Ovary (tissue), 7 donors: ENCODE measurements at regions not wholly inside any gene's neighbourhood (a gene's known extent, or its start where the extent isn't known, plus 50 kb on each side); places are given as distances from the start of the nearest gene placed in this dataset.

Experiments
- DNase-seq, 5 donors: peaks; one replicate each; pipeline ENCODE4 v3.0.0-alpha.2; 2019 to 2020
- H3K27ac ChIP-seq, 2 donors: fragments of 200-600 bp; one replicate each; pipeline versions ENCODE4 v1.5.1 to v1.8.0; 2019 to 2022
- H3K27me3 ChIP-seq: fragments of 200-600 bp; one replicate; pipeline ENCODE4 v1.8.0; 2022
- H3K36me3 ChIP-seq: fragments of 200-600 bp; sonication (generic); one replicate; pipeline ENCODE4 v1.5.1; 2019
- H3K4me1 ChIP-seq: one replicate; pipeline ENCODE4 v1.8.1; 2013; ENCODE audit warnings: mild to moderate bottlenecking, moderate library complexity; ENCODE audit not compliant: insufficient read depth
- H3K4me3 ChIP-seq: fragments of 200-600 bp; sonication (generic); one replicate; pipeline ENCODE4 v1.5.1; 2017
- H3K9me3 ChIP-seq, 2 donors: fragments of 200-600 bp in 1 of 2; sonication (generic) in 1 of 2; one replicate each; pipeline versions ENCODE4 v1.5.1 to v1.8.1; 2013 to 2019; ENCODE audit warnings: mild to moderate bottlenecking in 1 of 2, moderate library complexity in 1 of 2
- EP300 ChIP-seq: sonication (generic); formaldehyde crosslinking; IDR thresholded peaks from one replicate; pipeline ENCODE4 v1.6.1; 2017; ENCODE audit warnings: antibody characterized with exemption
- POLR2A ChIP-seq: fragments of 450-650 bp; IDR thresholded peaks from one replicate; pipeline ENCODE4 v1.6.1; 2017; ENCODE audit warnings: antibody characterized with exemption, mild to moderate bottlenecking, moderate library complexity
- WGBS, 3 donors: extraction: QIAGEN DNeasy Blood & Tissue Kit in 1 of 3; methylation state at CpG; one replicate each; pipeline versions ENCODE4 v1.1.5 to v1.1.7; 2013 to 2017; 5-methylcytosine and 5-hydroxymethylcytosine counted together
- intact Hi-C, 4 donors: fragments of 100-400 bp; cut with DNase I; formaldehyde crosslinking; loops; one replicate each; pipeline versions ENCODE4 v1.11.0 to v1.15.1; 2022 to 2023
- TF ChIP-seq, protein P1 (sequence below), 3 donors: fragments of 450-650 bp in 2 of 3; fragments of 200-600 bp in 1 of 3; IDR thresholded peaks; one replicate each; pipeline versions ENCODE4 v1.5.1 to v1.8.0; 2016 to 2022; ENCODE audit warnings: antibody characterized with exemption in 3 of 3, mild to moderate bottlenecking in 1 of 3
- donor health status: DM: no; HTN: no; CAD: no; lungs with moderate emphysema.
- donor health status: DM: no; HTN: no; CAD: no.
- donor health status: Bipolar disorder and iron deficiency.
- donor health status: DM: no; HTN: no; CAD: no.
- donor health status: DM: yes; HTN: yes; CAD: no.

DNA sequence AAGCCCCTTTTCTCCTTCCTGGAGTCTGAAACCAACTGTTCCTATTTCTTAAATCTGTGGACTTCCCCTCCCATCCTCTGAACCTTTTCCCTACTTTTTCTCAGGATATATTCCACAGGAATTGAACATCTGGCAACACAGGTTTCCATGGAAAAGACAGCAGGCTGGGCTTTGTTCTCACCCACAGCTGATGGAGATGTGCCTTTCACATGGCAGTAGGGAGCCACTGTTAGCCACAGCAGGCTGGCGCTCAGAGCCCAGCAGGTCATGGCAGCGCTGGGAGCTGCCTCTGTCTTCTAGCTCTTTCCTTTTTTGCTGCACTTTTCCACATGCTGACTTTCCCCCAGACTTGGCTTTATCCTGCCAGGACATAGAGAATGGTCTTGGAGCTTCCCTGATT is 116.4 kb upstream of the NLRP1 start:
- WGBS, 3 donors: 57 to 69% (median 60%) methylated on average over 2 of the region's 2 CpGs
- Histone ChIP-seq H3K27ac (no peak overlapping the region), H3K27me3 (no peaks in the 10 kb centered on the region), H3K4me3 (no peak overlapping the region), H3K4me1 (no peaks in the 10 kb centered on the region), H3K36me3 (no peaks in the 10 kb centered on the region), H3K9me3 (no peaks in the 10 kb centered on the region)
- no peak for TF ChIP-seq POLR2A
- no peak for TF ChIP-seq EP300
- TF ChIP-seq, protein P1, sequence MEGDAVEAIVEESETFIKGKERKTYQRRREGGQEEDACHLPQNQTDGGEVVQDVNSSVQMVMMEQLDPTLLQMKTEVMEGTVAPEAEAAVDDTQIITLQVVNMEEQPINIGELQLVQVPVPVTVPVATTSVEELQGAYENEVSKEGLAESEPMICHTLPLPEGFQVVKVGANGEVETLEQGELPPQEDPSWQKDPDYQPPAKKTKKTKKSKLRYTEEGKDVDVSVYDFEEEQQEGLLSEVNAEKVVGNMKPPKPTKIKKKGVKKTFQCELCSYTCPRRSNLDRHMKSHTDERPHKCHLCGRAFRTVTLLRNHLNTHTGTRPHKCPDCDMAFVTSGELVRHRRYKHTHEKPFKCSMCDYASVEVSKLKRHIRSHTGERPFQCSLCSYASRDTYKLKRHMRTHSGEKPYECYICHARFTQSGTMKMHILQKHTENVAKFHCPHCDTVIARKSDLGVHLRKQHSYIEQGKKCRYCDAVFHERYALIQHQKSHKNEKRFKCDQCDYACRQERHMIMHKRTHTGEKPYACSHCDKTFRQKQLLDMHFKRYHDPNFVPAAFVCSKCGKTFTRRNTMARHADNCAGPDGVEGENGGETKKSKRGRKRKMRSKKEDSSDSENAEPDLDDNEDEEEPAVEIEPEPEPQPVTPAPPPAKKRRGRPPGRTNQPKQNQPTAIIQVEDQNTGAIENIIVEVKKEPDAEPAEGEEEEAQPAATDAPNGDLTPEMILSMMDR (IDR thresholded peaks at IDR 0.05): no peak
- no peak for DNase-seq
- intact Hi-C loops: no loop called here

DNA sequence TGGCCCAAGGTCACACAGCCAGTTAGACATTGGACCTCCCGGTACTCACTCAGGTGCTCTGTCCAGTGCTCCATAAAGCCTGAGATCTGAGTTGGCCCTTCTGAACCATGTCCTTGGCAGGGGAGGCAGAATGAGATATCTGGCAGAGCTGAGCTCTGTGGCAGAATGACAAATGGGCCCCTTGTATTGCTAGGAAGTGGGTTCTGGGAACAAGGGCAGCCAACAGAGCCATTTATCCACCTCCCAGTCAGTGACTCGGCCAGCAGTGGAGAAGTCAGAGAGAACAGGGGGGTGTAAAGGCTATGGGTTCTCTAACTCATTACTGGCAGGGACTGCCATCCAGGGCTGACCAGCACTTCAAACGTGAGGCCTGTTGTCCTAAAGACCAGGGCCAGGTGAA is 117.1 kb upstream of the NLRP1 start:
- TF ChIP-seq EP300 (no peak), POLR2A (no peak)
- TF ChIP-seq, protein P1 (IDR thresholded peaks at IDR 0.05): no peak
- Histone ChIP-seq H3K4me1 (no peaks in the 10 kb centered on the region), H3K4me3 (no peak overlapping the region), H3K9me3 (no peaks in the 10 kb centered on the region), H3K27me3 (no peaks in the 10 kb centered on the region), H3K27ac (no peak overlapping the region), H3K36me3 (no peaks in the 10 kb centered on the region)
- intact Hi-C loops: no loop called here
- 47 to 57% (median 49%) methylated on average over 3 of the region's 3 CpGs for WGBS, 3 donors
- no peak for DNase-seq

DNA sequence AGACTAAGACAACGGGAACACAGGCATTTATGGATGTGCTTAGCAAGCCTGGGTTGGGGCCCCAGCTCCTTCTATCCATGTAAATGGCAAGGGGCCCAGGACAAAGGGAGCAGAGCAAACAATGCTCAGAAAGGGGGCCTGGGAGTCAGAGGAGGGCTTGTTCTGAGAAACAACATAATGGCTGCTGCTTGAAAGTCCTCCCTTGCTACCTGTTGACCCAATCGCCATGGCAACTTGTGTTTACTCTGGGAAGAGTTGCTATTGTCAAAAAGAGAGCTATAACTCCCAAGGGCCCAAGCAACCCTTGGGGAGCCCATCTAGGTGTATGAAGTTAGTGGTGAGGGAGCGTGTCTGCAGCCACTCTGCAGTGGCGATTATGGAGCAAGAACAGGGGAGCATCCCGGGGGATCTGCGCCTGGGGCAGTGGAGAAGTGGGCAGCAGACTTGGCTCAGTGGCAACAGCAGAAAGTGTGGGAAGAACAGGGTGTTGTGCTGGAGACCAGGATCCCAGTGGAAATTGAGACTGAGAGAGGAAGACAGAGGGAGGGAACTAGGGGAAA is 118.7 kb upstream of the NLRP1 start:
- H3K27ac ChIP-seq: no peak overlapping the region
- no peaks in the 10 kb centered on the region for H3K4me1 ChIP-seq
- TF ChIP-seq POLR2A: no peak
- TF ChIP-seq, protein P1 (IDR thresholded peaks at IDR 0.05): no peak
- TF ChIP-seq EP300: no peak
- WGBS, 3 donors: 82 to 86% (median 84%) methylated on average over 6 of the region's 6 CpGs
- H3K4me3 ChIP-seq: no peak overlapping the region
- no peaks in the 10 kb centered on the region for H3K27me3 ChIP-seq
- DNase-seq: no peak
- no peaks in the 10 kb centered on the region for H3K9me3 ChIP-seq
- H3K36me3 ChIP-seq: no peaks in the 10 kb centered on the region
- intact Hi-C loops: no loop called here

DNA sequence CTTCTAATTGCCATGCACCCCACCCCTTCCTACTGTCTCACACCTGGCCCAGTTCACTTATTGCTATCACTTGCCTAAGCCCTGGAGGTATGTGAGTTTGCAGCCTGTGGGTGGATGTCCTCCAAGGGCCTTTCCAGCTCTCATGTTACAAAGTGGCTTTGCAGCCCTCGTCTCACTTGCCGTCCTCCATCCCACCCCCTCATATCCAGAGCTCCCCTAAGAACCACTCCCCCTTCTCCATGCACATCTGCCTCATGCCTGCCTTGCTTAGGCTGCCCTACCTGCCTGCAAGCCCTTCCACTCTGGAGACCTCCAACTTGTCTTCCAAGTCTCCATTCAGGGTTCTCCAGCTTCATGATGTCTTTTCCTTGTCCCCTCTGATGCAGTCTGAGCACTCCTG is 119.4 kb upstream of the NLRP1 start:
- Histone ChIP-seq H3K27ac (no peak overlapping the region), H3K27me3 (no peaks in the 10 kb centered on the region), H3K36me3 (no peaks in the 10 kb centered on the region), H3K4me3 (no peak overlapping the region), H3K9me3 (no peaks in the 10 kb centered on the region), H3K4me1 (no peaks in the 10 kb centered on the region)
- intact Hi-C loops: no loop called here
- no peak for DNase-seq
- TF ChIP-seq POLR2A: no peak
- TF ChIP-seq, protein P1 (IDR thresholded peaks at IDR 0.05): no peak
- 18 to 30% (median 26%) methylated on average over 2 of the region's 2 CpGs for WGBS, 3 donors
